ENCODE measurements at regions not wholly inside any gene's neighbourhood (a gene's known extent, or its start where the extent isn't known, plus 50 kb on each side); places are given as distances from the start of the nearest gene placed in this dataset.
"Not testable (repeated sequence)": the region's sequence is repeated elsewhere in the genome, so short reads cannot be mapped to it uniquely, and the experiment has no call there.

GRCh38 chr5:101062902-101063301 is 159.8 kb upstream of the ST8SIA4 start:
- H3K4me3 Mint-ChIP-seq = no peak overlapping the region
- no peak overlapping the region for H3K27ac Mint-ChIP-seq (ENCODE audit: unreplicated experiment)
- no peak for TF ChIP-seq CTCF (conservative IDR thresholded peaks at IDR 0.05)
- no peak for DNase-seq (ENCODE audit: low read depth, low spot score)
- H3K36me3 Mint-ChIP-seq (ENCODE audit: low read depth) = no peaks in the 10 kb centered on the region
- no peaks in the 10 kb centered on the region for H3K27me3 Mint-ChIP-seq (ENCODE audit: low read depth)
- H3K9me3 Mint-ChIP-seq = peaks cover 6% of the 10 kb centered on the region
- no peaks in the 10 kb centered on the region for H3K4me1 Mint-ChIP-seq

DNA sequence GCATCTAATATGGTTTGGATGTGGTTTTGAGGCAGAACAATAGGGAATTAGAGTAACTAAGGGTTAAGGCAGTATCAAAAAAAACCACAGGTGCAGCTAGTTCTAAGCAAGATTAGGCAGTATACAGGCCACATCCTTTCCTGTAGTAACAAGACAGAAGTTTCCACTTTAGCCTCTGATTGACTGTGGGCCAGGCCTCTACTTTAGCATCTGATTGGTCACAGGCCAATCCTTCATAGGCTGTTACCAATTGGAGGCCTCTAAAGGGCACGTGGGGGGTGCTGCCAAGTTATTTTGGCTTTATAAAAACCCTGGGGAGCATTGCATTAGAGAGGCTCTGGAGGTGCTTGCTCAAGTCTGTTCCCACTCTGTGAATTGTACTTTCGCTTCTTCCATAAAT is 144.1 kb upstream of the ST8SIA4 start:
- Mint-ChIP-seq H3K27me3 (ENCODE audit: low read depth) (no peaks in the 10 kb centered on the region), H3K9me3 (peaks cover 2% of the 10 kb centered on the region), H3K27ac (ENCODE audit: unreplicated experiment) (no peak overlapping the region), H3K4me1 (no peaks in the 10 kb centered on the region), H3K36me3 (ENCODE audit: low read depth) (no peaks in the 10 kb centered on the region), H3K4me3 (no peak overlapping the region)
- no peak for TF ChIP-seq CTCF (conservative IDR thresholded peaks at IDR 0.05)
- no peak for DNase-seq (ENCODE audit: low read depth, low spot score)

DNA sequence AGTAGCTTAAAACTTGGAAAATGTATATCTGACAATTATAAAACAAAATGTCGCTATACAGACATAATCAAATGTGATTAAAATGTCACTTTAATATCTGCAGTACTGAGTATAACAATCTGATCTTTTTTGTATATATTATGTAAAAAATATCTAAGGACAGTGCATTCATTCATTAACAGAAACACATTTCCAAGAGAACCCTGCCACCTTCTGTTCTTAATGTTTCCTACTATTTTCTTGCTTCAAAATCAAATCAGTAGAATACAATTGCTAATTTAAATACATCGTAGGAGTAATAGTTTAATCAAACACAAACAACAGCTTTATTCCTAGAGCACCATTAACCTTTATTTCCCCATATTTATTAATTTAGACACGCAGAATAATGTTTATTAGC is 142.6 kb upstream of the ST8SIA4 start:
- no peaks in the 10 kb centered on the region for H3K36me3 Mint-ChIP-seq (ENCODE audit: low read depth)
- no peak overlapping the region for H3K27ac Mint-ChIP-seq (ENCODE audit: unreplicated experiment)
- no peaks in the 10 kb centered on the region for H3K4me1 Mint-ChIP-seq
- no peak for TF ChIP-seq CTCF (conservative IDR thresholded peaks at IDR 0.05)
- DNase-seq (ENCODE audit: low read depth, low spot score) = no peak
- H3K9me3 Mint-ChIP-seq = no peaks in the 10 kb centered on the region
- H3K4me3 Mint-ChIP-seq = no peak overlapping the region
- H3K27me3 Mint-ChIP-seq (ENCODE audit: low read depth) = no peaks in the 10 kb centered on the region

GRCh38 chr5:101040002-101040401 is 136.9 kb upstream of the ST8SIA4 start:
- H3K4me1 Mint-ChIP-seq; H3K27me3 Mint-ChIP-seq (ENCODE audit: low read depth); H3K27ac Mint-ChIP-seq (ENCODE audit: unreplicated experiment); H3K4me3 Mint-ChIP-seq; H3K9me3 Mint-ChIP-seq; H3K36me3 Mint-ChIP-seq (ENCODE audit: low read depth); DNase-seq (ENCODE audit: low read depth, low spot score): not testable (repeated sequence)

DNA sequence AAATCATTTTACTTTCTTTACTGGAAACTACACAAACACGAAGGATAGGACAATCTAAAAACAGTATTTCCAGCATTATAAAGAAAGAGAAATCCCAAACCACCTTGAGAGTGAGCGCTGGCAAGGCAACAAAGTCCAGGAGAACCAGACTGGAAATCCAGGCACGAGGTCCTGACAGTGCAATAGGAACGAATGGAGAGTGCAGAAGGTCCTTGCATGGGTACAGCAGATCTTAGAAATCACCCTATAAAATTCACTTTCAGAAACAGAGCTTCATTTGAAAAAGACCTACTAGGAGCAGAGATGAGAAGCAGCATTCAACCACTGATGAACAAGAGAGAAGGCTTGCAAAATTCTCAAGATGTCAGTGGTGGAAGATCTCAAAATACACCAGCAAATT is 133.7 kb upstream of the ST8SIA4 start:
- Mint-ChIP-seq H3K4me1 (no peaks in the 10 kb centered on the region), H3K36me3 (ENCODE audit: low read depth) (no peaks in the 10 kb centered on the region), H3K27me3 (ENCODE audit: low read depth) (no peaks in the 10 kb centered on the region), H3K27ac (ENCODE audit: unreplicated experiment) (no peak overlapping the region), H3K9me3 (no peaks in the 10 kb centered on the region), H3K4me3 (no peak overlapping the region)
- no peak for DNase-seq (ENCODE audit: low read depth, low spot score)
- TF ChIP-seq CTCF (conservative IDR thresholded peaks at IDR 0.05) = no peak

DNA sequence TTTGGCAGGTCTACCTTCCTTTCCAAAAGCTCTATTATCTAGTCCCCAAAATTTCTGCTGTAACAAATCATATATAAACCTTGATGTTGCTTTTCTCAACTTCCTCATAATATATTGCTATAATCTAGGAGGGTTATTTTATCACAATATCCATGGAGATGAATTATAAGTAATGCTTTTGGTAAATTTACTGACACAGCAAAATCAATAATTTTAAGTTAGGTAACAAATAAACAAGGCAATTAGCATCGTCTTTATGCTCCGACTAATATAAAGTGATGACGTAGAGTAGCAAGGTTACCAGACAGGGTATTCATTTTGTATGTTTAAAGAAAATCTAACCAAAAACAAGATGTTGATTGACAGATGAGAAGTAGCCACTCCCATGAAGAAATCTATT is 132.3 kb upstream of the ST8SIA4 start:
- H3K4me1 Mint-ChIP-seq = no peaks in the 10 kb centered on the region
- no peaks in the 10 kb centered on the region for H3K36me3 Mint-ChIP-seq (ENCODE audit: low read depth)
- no peak for TF ChIP-seq CTCF (conservative IDR thresholded peaks at IDR 0.05)
- no peaks in the 10 kb centered on the region for H3K9me3 Mint-ChIP-seq
- DNase-seq (ENCODE audit: low read depth, low spot score) = no peak
- no peak overlapping the region for H3K4me3 Mint-ChIP-seq
- H3K27me3 Mint-ChIP-seq (ENCODE audit: low read depth) = no peaks in the 10 kb centered on the region
- no peak overlapping the region for H3K27ac Mint-ChIP-seq (ENCODE audit: unreplicated experiment)
